WTC11 (cell line): ENCODE measurements at regions not wholly inside any gene's neighbourhood (a gene's known extent, or its start where the extent isn't known, plus 50 kb on each side); places are given as distances from the start of the nearest gene placed in this dataset.

Source experiments
- ATAC-seq: fragments of 200-7000 bp; cut with Tn5 transposase; 2 replicates; pipeline ENCODE4 v1.10.0; 2021; ENCODE audit warnings: mild to moderate bottlenecking, moderate library complexity
- CTCF ChIA-PET: fragments of 300-600 bp; sonication (Branson Sonifier 250); formaldehyde crosslinking; loops from one replicate; lab custom pipeline; 2021; ENCODE audit warnings: antibody characterized with exemption; lab: Charles Lee
- POLR2A ChIA-PET: fragments of 350-600 bp; sonication (Branson Sonifier 250); formaldehyde crosslinking; loops from one replicate; lab custom pipeline; 2021; ENCODE audit warnings: antibody characterized with exemption; lab: Charles Lee
- DNase-seq: peaks from one replicate; pipeline ENCODE4 v3.0.0; 2021; ENCODE audit warnings: low spot score
- H3K27ac Mint-ChIP-seq: 2 replicates; pipeline ENCODE4 v1.8.0; 2021; ENCODE audit warnings: mixed read lengths
- H3K27me3 Mint-ChIP-seq: 2 replicates; pipeline ENCODE4 v1.8.0; 2021; ENCODE audit warnings: low read depth, mild to moderate bottlenecking, moderate library complexity, mixed read lengths
- H3K36me3 Mint-ChIP-seq: 2 replicates; pipeline ENCODE4 v1.8.0; 2021; ENCODE audit warnings: mixed read lengths
- H3K4me1 Mint-ChIP-seq: 2 replicates; pipeline ENCODE4 v1.8.0; 2022; ENCODE audit warnings: mixed read lengths
- H3K4me3 Mint-ChIP-seq: 2 replicates; pipeline ENCODE4 v1.8.0; 2021; ENCODE audit warnings: mild to moderate bottlenecking, moderate library complexity, mixed read lengths
- H3K9me3 Mint-ChIP-seq: 2 replicates; pipeline ENCODE4 v1.8.0; 2021; ENCODE audit warnings: mixed read lengths
- FOXJ3 ChIP-seq: sonication (generic); formaldehyde crosslinking; IDR thresholded peaks from 2 replicates; pipeline ENCODE4 v1.9.0; 2021; ENCODE audit warnings: missing genetic modification reagents, mild to moderate bottlenecking, borderline replicate concordance
- FOXP1 ChIP-seq: sonication (generic); formaldehyde crosslinking; IDR thresholded peaks from 2 replicates; pipeline ENCODE4 v1.8.0; 2022; ENCODE audit warnings: missing genetic modification reagents, mild to moderate bottlenecking, moderate library complexity, borderline replicate concordance
- NFE2L1 ChIP-seq: sonication (generic); formaldehyde crosslinking; IDR thresholded peaks from 2 replicates; pipeline ENCODE4 v1.8.1; 2023; ENCODE audit warnings: missing genetic modification reagents
- NR3C1 ChIP-seq: sonication (generic); formaldehyde crosslinking; conservative IDR thresholded peaks from 2 replicates; pipeline ENCODE4 v1.8.1; 2023; ENCODE audit warnings: low read depth, mild to moderate bottlenecking, missing genetic modification reagents
- OVOL2 ChIP-seq: fragments of 250-450 bp; sonication (Bioruptor Pico); IDR thresholded peaks from 2 replicates; pipeline ENCODE4 v1.9.0; 2021; ENCODE audit warnings: mild to moderate bottlenecking, borderline replicate concordance
- PRRX2 ChIP-seq: fragments of 250-450 bp; sonication (Bioruptor Pico); IDR thresholded peaks from 2 replicates; pipeline ENCODE4 v1.8.0; 2021; ENCODE audit warnings: mild to moderate bottlenecking
- RORB ChIP-seq: fragments of 250-450 bp; sonication (Bioruptor Pico); IDR thresholded peaks from 2 replicates; pipeline ENCODE4 v1.9.0; 2021; ENCODE audit warnings: mild to moderate bottlenecking
- SMAD4 ChIP-seq: sonication (generic); formaldehyde crosslinking; IDR thresholded peaks from 2 replicates; pipeline ENCODE4 v1.8.0; 2022; ENCODE audit warnings: mild to moderate bottlenecking, missing genetic modification reagents
- TCF7 ChIP-seq: sonication (generic); formaldehyde crosslinking; IDR thresholded peaks from 2 replicates; pipeline ENCODE4 v1.8.0; 2022; ENCODE audit warnings: mild to moderate bottlenecking, low read depth, missing genetic modification reagents, moderate library complexity
- TEAD4 ChIP-seq: sonication (generic); formaldehyde crosslinking; IDR thresholded peaks from 2 replicates; pipeline ENCODE4 v1.8.0; 2022; ENCODE audit warnings: mild to moderate bottlenecking, missing genetic modification reagents
- ZNF219 ChIP-seq: sonication (generic); formaldehyde crosslinking; IDR thresholded peaks from 2 replicates; pipeline ENCODE4 v1.8.0; 2023; ENCODE audit warnings: missing genetic modification reagents, mild to moderate bottlenecking, borderline replicate concordance
- ZNF416 ChIP-seq: fragments of 250-450 bp; sonication (Bioruptor Pico); IDR thresholded peaks from 2 replicates; pipeline ENCODE4 v1.9.0; 2021; ENCODE audit warnings: mild to moderate bottlenecking, inconsistent platforms
- ZNF671 ChIP-seq: fragments of 250-450 bp; sonication (Bioruptor Pico); IDR thresholded peaks from 2 replicates; pipeline ENCODE4 v1.8.0; 2021; ENCODE audit warnings: mild to moderate bottlenecking
- TF ChIP-seq, protein P1 (sequence below): fragments of 250-450 bp; sonication (Bioruptor Pico); IDR thresholded peaks from 2 replicates; pipeline ENCODE4 v1.9.0; 2021; ENCODE audit warnings: mild to moderate bottlenecking, borderline replicate concordance
- TF ChIP-seq, protein P2 (sequence below): fragments of 250-450 bp; sonication (Bioruptor Pico); IDR thresholded peaks from 2 replicates; pipeline ENCODE4 v1.9.0; 2021; ENCODE audit warnings: moderate library complexity, mild to moderate bottlenecking, inconsistent platforms, borderline replicate concordance
- TF ChIP-seq, protein P3 (sequence below): sonication (generic); formaldehyde crosslinking; IDR thresholded peaks from 2 replicates; pipeline ENCODE4 v1.8.0; 2022; ENCODE audit warnings: mild to moderate bottlenecking, missing genetic modification reagents
- TF ChIP-seq, protein P4 (sequence below): fragments of 250-450 bp; sonication (Bioruptor Pico); conservative IDR thresholded peaks from 2 replicates; pipeline ENCODE4 v1.9.0; 2021; ENCODE audit warnings: mild to moderate bottlenecking
- TF ChIP-seq, protein P5 (sequence below): sonication (generic); formaldehyde crosslinking; IDR thresholded peaks from 2 replicates; pipeline ENCODE4 v1.8.1; 2023; ENCODE audit warnings: mild to moderate bottlenecking, missing genetic modification reagents
- TF ChIP-seq, protein P6 (sequence below): sonication (generic); formaldehyde crosslinking; IDR thresholded peaks from 2 replicates; pipeline ENCODE4 v1.8.0; 2022; ENCODE audit warnings: missing genetic modification reagents

DNA sequence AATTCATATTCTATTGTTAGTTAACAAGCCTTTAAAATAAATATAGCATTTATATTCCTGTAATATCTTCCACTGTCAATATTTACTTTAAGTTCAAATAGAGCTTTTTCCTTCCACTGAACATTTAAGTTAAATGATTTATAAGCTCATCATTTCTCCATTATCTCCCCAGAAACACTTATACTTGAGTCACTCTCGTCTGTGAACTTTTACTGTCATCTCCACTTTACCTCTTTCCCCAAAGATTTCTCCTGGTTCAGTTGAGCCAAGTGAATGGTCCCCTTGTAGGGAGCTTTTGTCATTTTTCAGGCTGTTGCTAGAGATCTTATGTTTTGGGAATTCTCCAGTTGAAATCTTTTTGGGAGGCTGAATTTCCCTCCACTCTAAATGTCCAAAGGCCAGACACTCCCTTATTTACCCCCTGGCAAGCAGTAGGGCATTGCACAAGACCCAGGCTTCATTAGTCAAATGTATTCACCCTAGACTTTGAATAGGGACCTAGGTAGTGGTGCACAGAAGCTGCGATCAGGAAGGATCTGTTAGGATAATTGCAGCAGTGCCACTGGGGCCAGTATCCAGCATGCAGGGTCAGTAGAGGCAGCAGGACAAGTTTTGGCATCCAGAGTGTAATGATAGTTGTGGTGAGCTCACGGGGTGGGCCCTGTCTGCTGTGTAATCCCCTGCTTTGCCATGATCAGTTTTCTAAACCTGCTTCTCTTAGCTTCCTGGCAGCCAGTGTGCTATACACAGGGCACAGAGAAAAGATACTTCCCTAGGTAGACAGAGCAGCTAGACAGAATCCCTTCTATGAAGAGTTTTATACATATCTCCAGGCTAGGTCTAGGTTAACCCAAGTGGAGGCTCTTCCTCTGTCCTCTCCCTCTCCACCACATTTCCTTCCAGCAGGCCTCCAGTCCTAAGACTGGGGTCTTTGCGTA, 356.5 kb upstream of the SLCO3A1 start (continued):
- TF ChIP-seq, protein P1, sequence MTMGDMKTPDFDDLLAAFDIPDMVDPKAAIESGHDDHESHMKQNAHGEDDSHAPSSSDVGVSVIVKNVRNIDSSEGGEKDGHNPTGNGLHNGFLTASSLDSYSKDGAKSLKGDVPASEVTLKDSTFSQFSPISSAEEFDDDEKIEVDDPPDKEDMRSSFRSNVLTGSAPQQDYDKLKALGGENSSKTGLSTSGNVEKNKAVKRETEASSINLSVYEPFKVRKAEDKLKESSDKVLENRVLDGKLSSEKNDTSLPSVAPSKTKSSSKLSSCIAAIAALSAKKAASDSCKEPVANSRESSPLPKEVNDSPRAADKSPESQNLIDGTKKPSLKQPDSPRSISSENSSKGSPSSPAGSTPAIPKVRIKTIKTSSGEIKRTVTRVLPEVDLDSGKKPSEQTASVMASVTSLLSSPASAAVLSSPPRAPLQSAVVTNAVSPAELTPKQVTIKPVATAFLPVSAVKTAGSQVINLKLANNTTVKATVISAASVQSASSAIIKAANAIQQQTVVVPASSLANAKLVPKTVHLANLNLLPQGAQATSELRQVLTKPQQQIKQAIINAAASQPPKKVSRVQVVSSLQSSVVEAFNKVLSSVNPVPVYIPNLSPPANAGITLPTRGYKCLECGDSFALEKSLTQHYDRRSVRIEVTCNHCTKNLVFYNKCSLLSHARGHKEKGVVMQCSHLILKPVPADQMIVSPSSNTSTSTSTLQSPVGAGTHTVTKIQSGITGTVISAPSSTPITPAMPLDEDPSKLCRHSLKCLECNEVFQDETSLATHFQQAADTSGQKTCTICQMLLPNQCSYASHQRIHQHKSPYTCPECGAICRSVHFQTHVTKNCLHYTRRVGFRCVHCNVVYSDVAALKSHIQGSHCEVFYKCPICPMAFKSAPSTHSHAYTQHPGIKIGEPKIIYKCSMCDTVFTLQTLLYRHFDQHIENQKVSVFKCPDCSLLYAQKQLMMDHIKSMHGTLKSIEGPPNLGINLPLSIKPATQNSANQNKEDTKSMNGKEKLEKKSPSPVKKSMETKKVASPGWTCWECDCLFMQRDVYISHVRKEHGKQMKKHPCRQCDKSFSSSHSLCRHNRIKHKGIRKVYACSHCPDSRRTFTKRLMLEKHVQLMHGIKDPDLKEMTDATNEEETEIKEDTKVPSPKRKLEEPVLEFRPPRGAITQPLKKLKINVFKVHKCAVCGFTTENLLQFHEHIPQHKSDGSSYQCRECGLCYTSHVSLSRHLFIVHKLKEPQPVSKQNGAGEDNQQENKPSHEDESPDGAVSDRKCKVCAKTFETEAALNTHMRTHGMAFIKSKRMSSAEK, result no peak

DNA sequence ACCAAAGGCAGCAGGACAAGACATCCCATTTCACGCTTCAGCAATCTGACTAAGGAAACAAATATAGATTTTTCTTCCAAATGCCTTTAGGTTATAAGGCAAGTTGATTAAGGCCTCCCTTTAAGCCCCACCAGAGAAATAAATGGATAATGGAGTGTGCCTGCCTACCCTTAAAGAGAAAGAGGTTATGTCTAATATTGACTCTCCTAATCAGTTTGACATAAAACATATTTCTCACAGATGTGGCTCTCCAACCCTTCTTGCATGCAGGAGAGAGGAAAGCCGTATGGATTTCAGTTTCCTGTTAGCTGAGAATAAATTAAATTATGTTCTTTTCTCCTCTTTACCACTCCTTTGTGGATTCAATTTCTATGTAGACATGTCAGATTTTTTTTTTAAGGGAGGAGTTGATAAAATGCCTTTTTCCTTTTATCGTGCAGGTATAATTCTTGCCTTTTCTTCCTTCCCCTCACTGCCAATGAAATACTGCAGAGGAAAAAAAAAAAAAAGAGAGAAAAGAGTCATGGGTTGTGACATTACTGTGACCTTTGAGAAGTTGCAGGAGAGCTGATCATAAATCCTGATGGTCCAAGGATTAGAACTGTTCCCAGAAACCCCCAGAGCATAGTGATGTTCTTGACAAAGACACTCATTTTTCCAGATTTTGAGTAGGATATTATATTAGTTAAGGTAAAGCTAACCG, 355.3 kb upstream of the SLCO3A1 start:
- peaks cover 20% of the 10 kb centered on the region for H3K4me1 Mint-ChIP-seq
- no peak overlapping the region for H3K27ac Mint-ChIP-seq
- H3K9me3 Mint-ChIP-seq, result no peaks in the 10 kb centered on the region
- POLR2A ChIA-PET, result no interaction called here
- no peaks in the 10 kb centered on the region for H3K36me3 Mint-ChIP-seq
- H3K27me3 Mint-ChIP-seq, result no peaks in the 10 kb centered on the region
- no peak for DNase-seq
- CTCF ChIA-PET, result no interaction called here
- no peak overlapping the region for H3K4me3 Mint-ChIP-seq
- no peak for ATAC-seq
- TF ChIP-seq FOXJ3 (CRISPR knock-in tag) (no peak), FOXP1 (CRISPR knock-in tag) (no peak), RORB (CRISPR knock-in tag) (no peak)
- TF ChIP-seq, protein P2, sequence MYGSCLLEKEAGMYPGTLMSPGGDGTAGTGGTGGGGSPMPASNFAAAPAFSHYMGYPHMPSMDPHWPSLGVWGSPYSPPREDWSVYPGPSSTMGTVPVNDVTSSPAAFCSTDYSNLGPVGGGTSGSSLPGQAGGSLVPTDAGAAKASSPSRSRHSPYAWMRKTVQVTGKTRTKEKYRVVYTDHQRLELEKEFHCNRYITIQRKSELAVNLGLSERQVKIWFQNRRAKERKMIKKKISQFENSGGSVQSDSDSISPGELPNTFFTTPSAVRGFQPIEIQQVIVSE (CRISPR knock-in tag), result no peak

DNA sequence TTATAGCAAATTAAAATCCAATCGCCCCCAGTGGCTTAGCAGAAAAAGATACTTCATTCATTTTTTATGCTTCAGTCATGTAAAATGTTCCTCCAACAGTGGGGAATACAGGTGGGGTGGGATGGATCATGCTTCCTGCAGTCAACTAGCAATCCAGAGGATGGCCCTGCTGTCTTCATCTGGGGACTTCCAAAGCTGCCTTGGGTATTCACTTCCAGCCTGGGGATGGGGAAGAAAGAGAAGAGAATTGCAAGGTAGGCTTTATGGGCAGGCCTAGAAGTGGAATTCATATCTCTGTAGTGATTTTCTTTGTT, 354.8 kb upstream of the SLCO3A1 start:
- no peak for DNase-seq

More for the DNA sequence above, 354.8 kb upstream of the SLCO3A1 start:
- Mint-ChIP-seq H3K27ac (no peak overlapping the region), H3K4me1 (peaks cover 20% of the 10 kb centered on the region), H3K36me3 (no peaks in the 10 kb centered on the region), H3K4me3 (no peak overlapping the region), H3K9me3 (no peaks in the 10 kb centered on the region), H3K27me3 (no peaks in the 10 kb centered on the region)
- ChIA-PET POLR2A (no interaction called here), CTCF (no interaction called here)
- TF ChIP-seq SMAD4 (no peak), ZNF416 (CRISPR knock-in tag) (no peak), TCF7 (CRISPR knock-in tag) (no peak), NR3C1 (CRISPR knock-in tag) (no peak), ZNF219 (no peak), OVOL2 (no peak), NFE2L1 (no peak), PRRX2 (no peak), ZNF671 (CRISPR knock-in tag) (no peak), TEAD4 (CRISPR knock-in tag) (no peak)
- TF ChIP-seq, protein P3, sequence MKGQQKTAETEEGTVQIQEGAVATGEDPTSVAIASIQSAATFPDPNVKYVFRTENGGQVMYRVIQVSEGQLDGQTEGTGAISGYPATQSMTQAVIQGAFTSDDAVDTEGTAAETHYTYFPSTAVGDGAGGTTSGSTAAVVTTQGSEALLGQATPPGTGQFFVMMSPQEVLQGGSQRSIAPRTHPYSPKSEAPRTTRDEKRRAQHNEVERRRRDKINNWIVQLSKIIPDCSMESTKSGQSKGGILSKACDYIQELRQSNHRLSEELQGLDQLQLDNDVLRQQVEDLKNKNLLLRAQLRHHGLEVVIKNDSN, result no peak
- TF ChIP-seq, protein P4, sequence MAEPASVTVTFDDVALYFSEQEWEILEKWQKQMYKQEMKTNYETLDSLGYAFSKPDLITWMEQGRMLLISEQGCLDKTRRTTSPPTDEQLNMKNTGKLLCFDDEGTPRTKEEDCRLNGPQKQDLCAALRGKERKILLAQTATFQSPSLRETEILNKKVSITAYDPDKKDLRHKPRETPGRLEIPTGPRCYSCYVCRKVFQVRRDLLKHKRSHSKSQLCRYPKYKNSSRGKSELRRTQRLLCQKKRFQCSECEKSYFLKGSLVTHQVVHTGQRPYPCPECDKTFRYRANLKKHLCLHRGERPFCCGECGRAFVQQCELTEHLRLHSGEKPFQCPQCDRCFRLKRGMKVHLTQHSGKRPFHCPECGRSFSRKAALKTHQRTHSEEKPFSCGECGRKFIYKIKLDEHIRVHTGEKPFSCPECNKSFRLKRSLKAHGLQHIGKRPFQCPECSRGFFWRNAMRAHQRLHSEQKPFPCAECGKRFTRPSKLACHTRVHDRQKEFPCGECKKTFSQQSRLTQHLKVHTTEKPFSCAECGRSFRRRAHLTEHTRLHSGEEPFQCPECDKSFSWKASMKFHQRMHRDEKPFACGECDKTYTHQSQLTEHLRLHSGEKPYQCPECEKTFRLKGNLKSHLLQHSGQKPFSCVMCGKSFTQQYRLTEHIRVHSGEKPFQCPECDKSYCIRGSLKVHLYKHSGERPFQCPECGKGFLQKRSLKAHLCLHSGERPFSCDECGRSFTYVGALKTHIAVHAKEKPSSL (CRISPR knock-in tag), result no peak
- TF ChIP-seq, protein P5, sequence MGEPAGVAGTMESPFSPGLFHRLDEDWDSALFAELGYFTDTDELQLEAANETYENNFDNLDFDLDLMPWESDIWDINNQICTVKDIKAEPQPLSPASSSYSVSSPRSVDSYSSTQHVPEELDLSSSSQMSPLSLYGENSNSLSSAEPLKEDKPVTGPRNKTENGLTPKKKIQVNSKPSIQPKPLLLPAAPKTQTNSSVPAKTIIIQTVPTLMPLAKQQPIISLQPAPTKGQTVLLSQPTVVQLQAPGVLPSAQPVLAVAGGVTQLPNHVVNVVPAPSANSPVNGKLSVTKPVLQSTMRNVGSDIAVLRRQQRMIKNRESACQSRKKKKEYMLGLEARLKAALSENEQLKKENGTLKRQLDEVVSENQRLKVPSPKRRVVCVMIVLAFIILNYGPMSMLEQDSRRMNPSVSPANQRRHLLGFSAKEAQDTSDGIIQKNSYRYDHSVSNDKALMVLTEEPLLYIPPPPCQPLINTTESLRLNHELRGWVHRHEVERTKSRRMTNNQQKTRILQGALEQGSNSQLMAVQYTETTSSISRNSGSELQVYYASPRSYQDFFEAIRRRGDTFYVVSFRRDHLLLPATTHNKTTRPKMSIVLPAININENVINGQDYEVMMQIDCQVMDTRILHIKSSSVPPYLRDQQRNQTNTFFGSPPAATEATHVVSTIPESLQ (CRISPR knock-in tag), result no peak
- TF ChIP-seq, protein P6, sequence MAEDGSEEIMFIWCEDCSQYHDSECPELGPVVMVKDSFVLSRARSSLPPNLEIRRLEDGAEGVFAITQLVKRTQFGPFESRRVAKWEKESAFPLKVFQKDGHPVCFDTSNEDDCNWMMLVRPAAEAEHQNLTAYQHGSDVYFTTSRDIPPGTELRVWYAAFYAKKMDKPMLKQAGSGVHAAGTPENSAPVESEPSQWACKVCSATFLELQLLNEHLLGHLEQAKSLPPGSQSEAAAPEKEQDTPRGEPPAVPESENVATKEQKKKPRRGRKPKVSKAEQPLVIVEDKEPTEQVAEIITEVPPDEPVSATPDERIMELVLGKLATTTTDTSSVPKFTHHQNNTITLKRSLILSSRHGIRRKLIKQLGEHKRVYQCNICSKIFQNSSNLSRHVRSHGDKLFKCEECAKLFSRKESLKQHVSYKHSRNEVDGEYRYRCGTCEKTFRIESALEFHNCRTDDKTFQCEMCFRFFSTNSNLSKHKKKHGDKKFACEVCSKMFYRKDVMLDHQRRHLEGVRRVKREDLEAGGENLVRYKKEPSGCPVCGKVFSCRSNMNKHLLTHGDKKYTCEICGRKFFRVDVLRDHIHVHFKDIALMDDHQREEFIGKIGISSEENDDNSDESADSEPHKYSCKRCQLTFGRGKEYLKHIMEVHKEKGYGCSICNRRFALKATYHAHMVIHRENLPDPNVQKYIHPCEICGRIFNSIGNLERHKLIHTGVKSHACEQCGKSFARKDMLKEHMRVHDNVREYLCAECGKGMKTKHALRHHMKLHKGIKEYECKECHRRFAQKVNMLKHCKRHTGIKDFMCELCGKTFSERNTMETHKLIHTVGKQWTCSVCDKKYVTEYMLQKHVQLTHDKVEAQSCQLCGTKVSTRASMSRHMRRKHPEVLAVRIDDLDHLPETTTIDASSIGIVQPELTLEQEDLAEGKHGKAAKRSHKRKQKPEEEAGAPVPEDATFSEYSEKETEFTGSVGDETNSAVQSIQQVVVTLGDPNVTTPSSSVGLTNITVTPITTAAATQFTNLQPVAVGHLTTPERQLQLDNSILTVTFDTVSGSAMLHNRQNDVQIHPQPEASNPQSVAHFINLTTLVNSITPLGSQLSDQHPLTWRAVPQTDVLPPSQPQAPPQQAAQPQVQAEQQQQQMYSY, result no peak
- no peak for ATAC-seq
